GM19239 (cell line): ENCODE measurements at regions not wholly inside any gene's neighbourhood (a gene's known extent, or its start where the extent isn't known, plus 50 kb on each side); places are given as distances from the start of the nearest gene placed in this dataset.

Experiments
- DNase-seq: peaks from one replicate; pipeline ENCODE4 v3.0.0; 2011; ENCODE audit warnings: low spot score; ENCODE audit not compliant: insufficient read length
- FAIRE-seq: peaks from 2 replicates; lab custom pipeline; 2011; peaks lifted over from hg19 to GRCh38; lab: Jason Lieb, UNC

DNA sequence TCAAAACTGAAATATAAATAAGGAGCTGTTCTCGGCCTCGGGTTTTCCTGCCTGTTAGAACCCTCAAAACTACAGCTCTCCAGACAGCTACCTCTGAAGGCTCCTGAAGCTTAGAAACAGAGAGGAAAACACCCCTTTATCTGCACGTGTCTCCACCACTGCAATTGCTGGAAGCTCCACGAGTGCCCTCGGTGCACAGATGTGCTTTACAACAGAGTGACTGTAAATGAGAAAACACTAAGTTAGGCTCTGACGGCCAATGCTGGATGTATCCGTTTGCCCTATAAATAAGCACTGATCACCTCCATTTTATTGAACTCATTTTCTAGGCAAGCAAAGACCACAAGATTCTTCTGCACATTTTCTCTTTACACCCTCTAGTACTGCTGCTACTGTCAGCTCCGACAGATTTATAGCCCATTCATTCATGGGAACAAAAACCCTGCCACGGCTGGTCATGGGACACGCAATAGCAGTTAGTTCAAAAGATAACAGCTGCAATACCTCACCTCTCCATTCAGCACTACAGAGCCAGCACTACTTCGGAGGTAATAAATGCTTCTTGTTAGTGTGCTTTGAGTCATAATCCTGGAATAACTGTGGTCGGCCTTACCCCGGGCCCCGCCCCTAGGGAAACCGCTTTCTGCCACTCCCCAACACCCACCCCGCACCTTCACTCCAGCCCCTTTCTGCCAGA is 241.1 kb upstream of the ZNF507 start:
- DNase-seq (no peak), FAIRE-seq (no peak)

- no peak for FAIRE-seq
- no peak for DNase-seq
Observed at GRCh38 chr19:32104850-32105235, 240.6 kb upstream of the ZNF507 start.

DNA sequence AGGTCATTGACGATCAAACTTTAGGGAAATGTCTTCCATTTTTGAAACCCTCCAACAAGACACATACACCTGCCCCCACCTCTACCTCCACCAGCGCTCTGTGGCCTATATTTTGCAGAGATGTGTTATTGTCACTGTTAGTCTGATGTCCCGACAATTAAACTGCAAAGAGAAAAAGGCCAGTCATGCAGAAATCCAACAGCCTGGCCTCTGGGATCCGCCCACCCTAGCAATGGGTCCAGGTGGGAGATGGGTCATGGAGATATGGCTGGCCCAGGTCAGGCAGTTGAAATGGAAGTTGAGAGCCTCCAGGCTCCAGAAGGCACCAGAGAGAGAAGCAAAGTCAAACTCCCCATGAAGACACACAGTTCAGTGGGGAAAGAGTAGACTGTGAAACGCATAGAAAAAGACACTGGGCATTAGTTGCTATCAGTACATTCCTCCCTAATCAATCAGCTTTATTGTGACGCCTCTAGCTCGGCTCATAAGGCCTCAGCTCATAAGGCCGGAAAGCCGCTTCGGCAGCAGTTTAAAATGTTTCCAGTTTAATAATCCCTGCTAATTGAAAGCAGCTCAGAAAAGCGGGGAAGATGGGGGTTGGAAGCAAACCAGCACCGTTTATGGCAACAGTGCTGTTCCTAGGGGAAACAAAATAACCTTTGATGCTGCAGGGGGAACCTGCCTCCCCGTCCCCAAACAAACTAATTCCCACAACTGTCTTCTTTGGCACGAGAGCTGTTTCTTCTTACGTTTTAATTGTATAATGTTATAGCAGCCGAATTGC is 239.7 kb upstream of the ZNF507 start:
- DNase-seq (no peak), FAIRE-seq (no peak)

- DNase-seq, result no peak
- FAIRE-seq, result no peak
Observed at GRCh38 chr19:32122258-32122657, 223.2 kb upstream of the ZNF507 start.

GRCh38 chr19:32123355-32123940 is 222.0 kb upstream of the ZNF507 start:
- no peak for FAIRE-seq

DNA sequence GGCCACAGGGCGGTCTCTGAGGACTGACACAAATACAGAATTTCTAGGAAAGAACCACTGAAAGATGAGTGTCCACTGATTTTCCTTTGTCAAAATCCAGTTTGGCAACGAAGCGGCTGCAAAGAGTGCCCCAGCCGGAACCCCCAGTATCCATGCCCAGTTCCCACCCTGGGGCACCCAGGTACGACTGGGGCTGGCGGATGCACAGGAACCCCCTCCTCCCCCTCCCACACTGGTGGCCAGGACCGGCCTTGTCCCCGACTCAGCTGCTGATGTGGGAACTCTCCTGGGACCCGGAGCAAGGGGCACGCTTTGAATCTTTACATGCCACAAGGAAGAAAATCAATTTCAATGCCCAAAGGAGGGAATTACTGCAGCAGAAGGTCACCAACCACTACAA is 220.8 kb upstream of the ZNF507 start:
- no peak for DNase-seq
- FAIRE-seq, result no peak

More at GRCh38 chr19:32123355-32123940, 222.0 kb upstream of the ZNF507 start:
- DNase-seq, result no peak

GRCh38 chr19:32129141-32129540 is 216.3 kb upstream of the ZNF507 start:
- FAIRE-seq (no peak), DNase-seq (no peak)

- FAIRE-seq, result no peak
Observed at GRCh38 chr19:32130332-32130731, 215.1 kb upstream of the ZNF507 start.

GRCh38 chr19:32131005-32131404 is 214.4 kb upstream of the ZNF507 start:
- no peak for DNase-seq
- FAIRE-seq, result no peak

More at GRCh38 chr19:32130332-32130731, 215.1 kb upstream of the ZNF507 start:
- no peak for DNase-seq

DNA sequence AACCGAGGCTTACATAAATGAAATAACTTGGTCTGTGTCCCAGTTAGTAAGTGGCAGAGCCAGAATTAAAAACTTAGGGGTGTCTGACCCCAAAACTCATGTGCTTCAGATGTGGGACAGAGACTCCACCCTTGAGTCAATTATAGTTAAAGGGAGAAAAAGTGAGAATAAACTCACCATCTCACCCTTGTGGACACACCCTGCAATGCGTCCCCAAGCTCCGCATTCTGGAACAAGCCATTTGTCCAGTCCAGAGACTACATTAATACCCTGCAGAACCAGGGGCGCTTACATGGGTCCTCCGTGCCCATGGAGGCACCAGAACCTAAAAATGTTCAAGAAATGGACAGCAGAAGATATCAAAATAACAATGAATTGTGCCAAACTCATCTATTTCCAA is 207.0 kb upstream of the ZNF507 start:
- DNase-seq (no peak), FAIRE-seq (no peak)

GRCh38 chr19:32141840-32142511 is 203.4 kb upstream of the ZNF507 start:
- DNase-seq, result no peak
- FAIRE-seq, result no peak

DNA sequence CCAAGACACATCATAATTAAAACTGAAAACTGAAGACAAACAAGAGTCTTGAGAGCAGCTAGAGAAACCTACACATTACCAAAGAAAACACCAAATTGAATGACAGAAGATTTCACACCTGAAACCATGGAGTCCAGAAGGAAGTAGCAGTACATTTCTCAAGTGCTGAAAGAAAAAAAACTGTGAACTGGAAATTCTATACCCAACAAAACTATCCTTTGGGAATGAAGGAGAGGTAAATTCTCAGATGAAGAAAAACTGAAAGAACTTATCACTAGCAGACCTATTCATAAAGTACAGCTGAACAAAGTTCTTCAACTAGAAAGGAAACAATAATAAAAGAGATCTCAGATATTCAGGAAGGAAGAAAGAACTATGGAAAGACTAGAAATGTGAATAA is 198.7 kb upstream of the ZNF507 start:
- FAIRE-seq, result no peak
- DNase-seq, result no peak

GRCh38 chr19:32150605-32151004 is 194.8 kb upstream of the ZNF507 start:
- FAIRE-seq, result no peak
- DNase-seq, result no peak

- no peak for FAIRE-seq
- DNase-seq, result no peak
Observed at GRCh38 chr19:32154418-32154817, 191.0 kb upstream of the ZNF507 start.

DNA sequence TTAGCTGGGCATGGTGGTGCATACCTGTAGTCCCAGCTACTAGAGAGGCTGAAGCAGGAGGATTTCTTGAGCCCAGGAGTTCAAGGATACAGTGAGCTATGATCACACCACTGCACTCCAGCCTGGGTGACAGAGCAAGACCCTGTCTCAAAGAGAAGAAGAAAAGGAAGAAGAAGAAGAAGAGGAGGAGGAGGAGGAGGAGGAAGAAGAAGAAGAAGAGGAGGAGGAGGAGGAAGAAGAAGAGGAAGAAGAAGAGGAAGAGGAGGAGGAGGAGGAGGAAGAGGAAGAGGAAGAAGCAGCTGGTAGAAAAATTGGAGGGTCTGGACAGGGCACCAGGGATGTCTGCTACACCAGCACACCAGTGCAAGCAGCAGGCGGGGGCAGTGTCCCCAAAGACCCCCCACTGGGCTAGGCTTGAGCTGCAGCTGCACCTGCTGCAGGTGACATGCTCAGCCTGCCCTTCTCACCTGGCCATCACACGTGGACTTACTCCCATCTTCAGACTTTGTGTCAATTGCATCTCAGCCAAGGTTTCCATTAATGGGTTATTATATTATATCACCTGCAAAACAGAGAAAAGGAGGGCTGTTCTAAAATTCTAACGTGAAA is 180.9 kb upstream of the ZNF507 start:
- DNase-seq (no peak), FAIRE-seq (no peak)

DNA sequence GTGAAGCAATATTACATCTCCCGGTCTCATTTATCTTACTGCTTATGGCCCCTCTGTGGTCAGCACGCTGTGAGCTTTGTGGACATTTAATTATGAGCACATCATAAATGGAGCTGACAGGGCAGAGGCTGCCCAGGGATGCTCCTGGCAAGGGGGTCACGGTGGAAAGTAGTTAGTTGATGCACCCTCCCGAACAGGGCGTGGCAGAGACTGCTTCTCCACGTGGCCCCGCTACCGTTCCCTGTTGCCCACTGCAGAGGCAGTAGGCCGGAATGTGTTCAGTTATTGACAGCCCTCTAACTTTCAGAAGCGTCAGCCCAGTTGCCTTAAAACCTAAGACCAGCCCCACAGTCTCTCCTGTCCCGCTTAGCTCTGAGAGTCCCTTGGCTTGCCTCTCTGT is 180.3 kb upstream of the ZNF507 start:
- DNase-seq (no peak), FAIRE-seq (no peak)

- DNase-seq (no peak), FAIRE-seq (no peak)
Observed at GRCh38 chr19:32165750-32166149, 179.7 kb upstream of the ZNF507 start.

DNA sequence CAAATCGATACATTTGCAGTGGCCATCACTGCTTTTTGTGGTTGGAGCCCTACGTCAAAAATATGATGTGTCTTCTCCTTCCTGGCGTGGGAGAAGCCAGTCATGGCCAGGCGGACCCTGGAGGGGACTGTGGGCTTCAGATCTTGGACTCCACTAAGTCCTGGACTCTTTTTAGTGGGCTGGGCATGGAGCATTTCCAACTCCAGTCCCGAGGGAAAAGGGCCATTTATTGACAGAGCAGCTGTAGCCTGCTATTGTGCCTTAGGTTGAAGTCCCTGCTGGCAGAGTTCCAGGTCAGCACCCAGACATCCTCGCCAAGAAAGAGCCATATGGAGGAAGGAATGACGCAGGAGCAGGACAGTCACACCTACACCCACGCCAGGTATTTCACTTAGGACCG is 179.2 kb upstream of the ZNF507 start:
- no peak for DNase-seq
- FAIRE-seq, result no peak

GRCh38 chr19:32168111-32168510 is 177.3 kb upstream of the ZNF507 start:
- no peak for FAIRE-seq
- DNase-seq, result no peak

DNA sequence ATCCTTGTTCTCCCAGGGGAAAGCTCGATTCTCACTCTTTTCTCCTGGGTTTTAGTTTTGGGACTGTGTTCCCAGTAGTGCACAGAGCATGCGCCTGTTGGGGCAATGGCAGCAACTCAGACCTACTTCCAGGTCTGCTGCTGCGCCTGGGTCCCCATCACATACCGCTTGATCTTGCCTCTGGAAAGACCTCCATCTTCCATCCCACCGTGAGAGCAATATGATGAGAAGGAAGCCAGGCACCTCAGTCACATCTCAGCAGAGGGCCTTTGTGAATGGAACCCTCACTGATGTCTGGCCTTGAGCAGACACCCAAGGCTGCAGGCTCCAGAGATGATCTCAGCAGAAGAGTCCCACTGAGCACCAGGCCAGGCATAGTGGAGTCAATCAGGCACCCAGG is 176.8 kb upstream of the ZNF507 start:
- DNase-seq (no peak), FAIRE-seq (no peak)
